ENCODE measurements at regions not wholly inside any gene's neighbourhood (a gene's known extent, or its start where the extent isn't known, plus 50 kb on each side); places are given as distances from the start of the nearest gene placed in this dataset.

DNA sequence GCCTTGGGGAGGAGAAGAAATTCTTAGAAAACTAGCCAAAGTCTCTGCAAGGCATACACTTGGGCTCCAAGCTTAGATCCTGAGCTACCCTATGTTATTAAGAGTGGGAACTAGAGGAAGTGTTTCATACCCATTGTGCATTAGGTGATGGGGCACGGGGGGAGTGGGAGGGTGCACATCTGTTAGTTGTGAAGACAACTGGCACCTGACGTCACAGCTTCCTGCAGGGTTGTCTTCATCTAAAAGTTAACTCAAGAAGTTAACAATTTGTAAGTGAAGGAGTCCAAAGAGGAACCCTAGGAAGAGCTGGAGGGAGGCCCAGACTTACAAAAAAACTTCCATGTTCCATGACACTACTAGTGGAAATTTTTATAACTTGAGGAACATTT, 158.1 kb downstream of the ADRA2A start:
- Histone ChIP-seq H3K27me3 (ENCODE audit: control insufficient read depth, insufficient read depth, low read length) (no peaks in the 10 kb centered on the region), H3K4me3 (ENCODE audit: low read length) (no peak overlapping the region), H3K27ac (ENCODE audit: low read length) (no peak overlapping the region), H3K9me3 (ENCODE audit: control insufficient read depth, insufficient read depth, low read length) (no peaks in the 10 kb centered on the region), H3K4me1 (ENCODE audit: control insufficient read depth, insufficient read depth, low read length) (no peaks in the 10 kb centered on the region), H3K36me3 (ENCODE audit: control insufficient read depth, insufficient read depth, low read length) (no peaks in the 10 kb centered on the region)
- DNase-seq: no peak
- WGBS (ENCODE audit: insufficient coverage): 60% methylated on average over 2 of the region's 2 CpGs
- ATAC-seq: no peak
- intact Hi-C loops (cut with micrococcal nuclease): no loop called here
- H3K4me1 Mint-ChIP-seq: no peaks in the 10 kb centered on the region
- no peak overlapping the region for H3K27ac Mint-ChIP-seq
- peaks cover 0 to 6% of the 10 kb centered on the region in 2 donors for H3K9me3 Mint-ChIP-seq
- H3K36me3 Mint-ChIP-seq: no peaks in the 10 kb centered on the region
- H3K27me3 Mint-ChIP-seq (ENCODE audit: low read depth in 2 of 2): peaks cover 3 to 14% of the 10 kb centered on the region in 2 donors
- H3K4me3 Mint-ChIP-seq: no peak overlapping the region
- no peak for TF ChIP-seq CTCF (IDR thresholded peaks at IDR 0.05)

- no peak overlapping the region for H3K4me3 Mint-ChIP-seq
- H3K27me3 ChIP-seq (ENCODE audit: control insufficient read depth, insufficient read depth, low read length): no peaks in the 10 kb centered on the region
- peaks cover 0 to 4% of the 10 kb centered on the region in 2 donors for H3K27me3 Mint-ChIP-seq (ENCODE audit: low read depth in 2 of 2)
- H3K36me3 Mint-ChIP-seq: no peaks in the 10 kb centered on the region
- H3K4me1 Mint-ChIP-seq: no peaks in the 10 kb centered on the region
- no peak for TF ChIP-seq CTCF (IDR thresholded peaks at IDR 0.05)
- H3K27ac ChIP-seq (ENCODE audit: low read length): no peak overlapping the region
- H3K4me3 ChIP-seq (ENCODE audit: low read length): no peak overlapping the region
- H3K36me3 ChIP-seq (ENCODE audit: control insufficient read depth, insufficient read depth, low read length): no peaks in the 10 kb centered on the region
- H3K27ac Mint-ChIP-seq: no peak overlapping the region
- no peaks in the 10 kb centered on the region for H3K9me3 Mint-ChIP-seq
- DNase-seq: no peak
- WGBS (ENCODE audit: insufficient coverage): 91% methylated on average over 1 of the region's 1 CpG
- no peaks in the 10 kb centered on the region for H3K9me3 ChIP-seq (ENCODE audit: control insufficient read depth, insufficient read depth, low read length)
- no peak for ATAC-seq
- H3K4me1 ChIP-seq (ENCODE audit: control insufficient read depth, insufficient read depth, low read length): no peaks in the 10 kb centered on the region
- intact Hi-C loops (cut with micrococcal nuclease): no loop called here
Measured at GRCh38 chr10:111240348-111240747, 163.5 kb downstream of the ADRA2A start.

DNA sequence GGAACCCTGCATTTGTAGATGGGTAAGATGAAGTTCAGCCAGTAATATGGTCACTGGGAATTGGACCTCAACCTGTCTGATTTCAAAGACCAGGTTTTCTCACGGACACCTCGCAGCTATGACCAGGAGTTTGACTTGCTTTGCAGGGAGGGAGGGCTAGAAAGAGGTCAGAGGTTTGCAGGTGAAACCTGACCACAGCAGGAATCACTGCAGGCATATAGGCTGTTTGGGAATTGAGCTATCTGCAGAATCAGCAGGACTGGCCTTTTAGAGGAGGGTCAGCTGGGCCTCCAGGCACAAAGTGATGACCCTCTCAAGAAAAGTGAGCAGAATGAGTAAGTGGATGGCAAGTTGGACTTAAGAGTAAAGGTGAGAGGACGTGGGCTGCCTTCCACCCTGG, 166.3 kb downstream of the ADRA2A start:
- Mint-ChIP-seq H3K27me3 (ENCODE audit: low read depth in 2 of 2) (peaks cover 6 to 9% of the 10 kb centered on the region in 2 donors), H3K27ac (no peak overlapping the region), H3K9me3 (no peaks in the 10 kb centered on the region), H3K4me3 (no peak overlapping the region), H3K36me3 (no peaks in the 10 kb centered on the region), H3K4me1 (no peaks in the 10 kb centered on the region)
- H3K27ac ChIP-seq (ENCODE audit: low read length): no peak overlapping the region
- TF ChIP-seq CTCF (IDR thresholded peaks at IDR 0.05): no peak
- H3K4me1 ChIP-seq (ENCODE audit: control insufficient read depth, insufficient read depth, low read length): no peaks in the 10 kb centered on the region
- ATAC-seq (no peak), DNase-seq (no peak)
- no peaks in the 10 kb centered on the region for H3K27me3 ChIP-seq (ENCODE audit: control insufficient read depth, insufficient read depth, low read length)
- 60% methylated on average over 3 of the region's 3 CpGs for WGBS (ENCODE audit: insufficient coverage)
- H3K36me3 ChIP-seq (ENCODE audit: control insufficient read depth, insufficient read depth, low read length): no peaks in the 10 kb centered on the region
- H3K4me3 ChIP-seq (ENCODE audit: low read length): no peak overlapping the region
- H3K9me3 ChIP-seq (ENCODE audit: control insufficient read depth, insufficient read depth, low read length): no peaks in the 10 kb centered on the region
- intact Hi-C loops (cut with micrococcal nuclease): no loop called here

DNA sequence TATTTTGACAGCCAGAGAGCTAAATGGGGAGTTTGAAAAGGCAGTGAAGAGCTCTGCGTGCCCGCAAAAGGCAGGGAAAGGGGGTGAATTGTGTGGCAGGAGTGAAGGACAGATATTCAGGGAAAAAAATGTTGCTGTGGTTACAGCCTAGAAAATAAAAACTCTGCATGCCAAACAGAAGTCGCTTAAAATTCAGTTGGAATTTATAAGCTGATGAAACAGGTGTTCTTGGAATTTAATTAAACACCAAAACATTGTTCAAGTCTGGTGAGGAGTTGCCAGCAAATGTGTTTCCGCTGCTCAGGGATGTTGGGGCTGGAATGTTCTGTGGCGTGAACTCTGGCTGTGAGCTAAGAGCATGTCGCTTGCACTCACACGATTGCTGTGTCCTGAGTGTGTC, 169.3 kb downstream of the ADRA2A start:
- TF ChIP-seq CTCF (IDR thresholded peaks at IDR 0.05): no peak
- H3K9me3 Mint-ChIP-seq: peaks cover 0 to 3% of the 10 kb centered on the region in 2 donors
- no peak overlapping the region for H3K4me3 ChIP-seq (ENCODE audit: low read length)
- intact Hi-C loops (cut with micrococcal nuclease): no loop called here
- H3K36me3 ChIP-seq (ENCODE audit: control insufficient read depth, insufficient read depth, low read length): no peaks in the 10 kb centered on the region
- no peaks in the 10 kb centered on the region for H3K9me3 ChIP-seq (ENCODE audit: control insufficient read depth, insufficient read depth, low read length)
- H3K27me3 Mint-ChIP-seq (ENCODE audit: low read depth in 2 of 2): peaks cover 3 to 22% of the 10 kb centered on the region in 2 donors
- H3K27ac Mint-ChIP-seq: no peak overlapping the region
- H3K36me3 Mint-ChIP-seq: no peaks in the 10 kb centered on the region
- no peak for DNase-seq
- H3K4me1 ChIP-seq (ENCODE audit: control insufficient read depth, insufficient read depth, low read length): no peaks in the 10 kb centered on the region
- ATAC-seq: no peak
- H3K4me3 Mint-ChIP-seq: no peak overlapping the region
- H3K27me3 ChIP-seq (ENCODE audit: control insufficient read depth, insufficient read depth, low read length): no peaks in the 10 kb centered on the region
- H3K4me1 Mint-ChIP-seq: no peaks in the 10 kb centered on the region
- H3K27ac ChIP-seq (ENCODE audit: low read length): no peak overlapping the region
- 79% methylated on average over 7 of the region's 7 CpGs for whole genome bisulfite sequencing (ENCODE audit: insufficient coverage)
